Astrocyte (in vitro differentiated cells and primary cell): ENCODE measurements at regions not wholly inside any gene's neighbourhood (a gene's known extent, or its start where the extent isn't known, plus 50 kb on each side); places are given as distances from the start of the nearest gene placed in this dataset.

Experiments
- EZH2 ChIP-seq: IDR thresholded peaks from 2 replicates; pipeline ENCODE4 v1.6.1; 2012; ENCODE audit warnings: mild to moderate bottlenecking, low read length, inconsistent platforms; ENCODE audit not compliant: insufficient read depth
- TF ChIP-seq, protein P1 (sequence below): IDR thresholded peaks from 2 replicates; pipeline ENCODE4 v1.5.1; 2011; ENCODE audit warnings: low read depth, mild to moderate bottlenecking, inconsistent platforms, low read length, moderate library complexity; ENCODE audit not compliant: insufficient read depth

GRCh38 chr6:137736048-137736818 lies 130.8 kb upstream of the TNFAIP3 start:
- TF ChIP-seq, protein P1, sequence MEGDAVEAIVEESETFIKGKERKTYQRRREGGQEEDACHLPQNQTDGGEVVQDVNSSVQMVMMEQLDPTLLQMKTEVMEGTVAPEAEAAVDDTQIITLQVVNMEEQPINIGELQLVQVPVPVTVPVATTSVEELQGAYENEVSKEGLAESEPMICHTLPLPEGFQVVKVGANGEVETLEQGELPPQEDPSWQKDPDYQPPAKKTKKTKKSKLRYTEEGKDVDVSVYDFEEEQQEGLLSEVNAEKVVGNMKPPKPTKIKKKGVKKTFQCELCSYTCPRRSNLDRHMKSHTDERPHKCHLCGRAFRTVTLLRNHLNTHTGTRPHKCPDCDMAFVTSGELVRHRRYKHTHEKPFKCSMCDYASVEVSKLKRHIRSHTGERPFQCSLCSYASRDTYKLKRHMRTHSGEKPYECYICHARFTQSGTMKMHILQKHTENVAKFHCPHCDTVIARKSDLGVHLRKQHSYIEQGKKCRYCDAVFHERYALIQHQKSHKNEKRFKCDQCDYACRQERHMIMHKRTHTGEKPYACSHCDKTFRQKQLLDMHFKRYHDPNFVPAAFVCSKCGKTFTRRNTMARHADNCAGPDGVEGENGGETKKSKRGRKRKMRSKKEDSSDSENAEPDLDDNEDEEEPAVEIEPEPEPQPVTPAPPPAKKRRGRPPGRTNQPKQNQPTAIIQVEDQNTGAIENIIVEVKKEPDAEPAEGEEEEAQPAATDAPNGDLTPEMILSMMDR: no peak
- no peak for TF ChIP-seq EZH2
